ENCODE measurements at regions not wholly inside any gene's neighbourhood (a gene's known extent, or its start where the extent isn't known, plus 50 kb on each side); places are given as distances from the start of the nearest gene placed in this dataset.
"Not testable (repeated sequence)": the region's sequence is repeated elsewhere in the genome, so short reads cannot be mapped to it uniquely, and the experiment has no call there.

- Mint-ChIP-seq H3K36me3 (no peaks in the 10 kb centered on the region), H3K4me3 (no peak overlapping the region), H3K27ac (no peak overlapping the region), H3K9me3 (peaks cover 0 to 1% (median 0%) of the 10 kb centered on the region in 8 donors), H3K27me3 (no peaks in the 10 kb centered on the region), H3K4me1 (no peaks in the 10 kb centered on the region)
- ChIA-PET POLR2A (ENCODE audit: partially characterized antibody) (no interaction called here), CTCF (ENCODE audit: partially characterized antibody) (no interaction called here)
- Histone ChIP-seq H3K9me3 (ENCODE audit: control insufficient read depth in 1 of 2, low read length in 2 of 2) (no peaks in the 10 kb centered on the region), H3K4me1 (ENCODE audit: insufficient read depth, low read length) (no peaks in the 10 kb centered on the region), H3K4me3 (ENCODE audit: low read length in 2 of 2) (no peak overlapping the region), H3K36me3 (ENCODE audit: insufficient read depth, low read length) (no peaks in the 10 kb centered on the region), H3K27me3 (ENCODE audit: insufficient read depth, low read length) (no peaks in the 10 kb centered on the region), H3K27ac (ENCODE audit: low read depth, low read length) (no peak overlapping the region)
- no peak for DNase-seq
- intact Hi-C loops (cut with micrococcal nuclease): no loop called here
Observed at GRCh38 chrX:81925812-81926211, 723.9 kb downstream of the SH3BGRL start.

- H3K27ac ChIP-seq (ENCODE audit: low read depth, low read length); H3K9me3 ChIP-seq (ENCODE audit: control insufficient read depth in 1 of 2, low read length in 2 of 2); H3K36me3 ChIP-seq (ENCODE audit: insufficient read depth, low read length); H3K27me3 ChIP-seq (ENCODE audit: insufficient read depth, low read length); H3K27ac Mint-ChIP-seq; DNase-seq; CTCF ChIA-PET (ENCODE audit: partially characterized antibody); POLR2A ChIA-PET (ENCODE audit: partially characterized antibody); intact Hi-C loops (cut with micrococcal nuclease); H3K4me3 Mint-ChIP-seq; H3K4me1 ChIP-seq (ENCODE audit: insufficient read depth, low read length); H3K36me3 Mint-ChIP-seq; H3K27me3 Mint-ChIP-seq; H3K4me1 Mint-ChIP-seq; H3K4me3 ChIP-seq (ENCODE audit: low read length in 2 of 2): not testable (repeated sequence)
- peaks cover 0 to 10% (median 0%) of the 10 kb centered on the region in 8 donors for H3K9me3 Mint-ChIP-seq
Observed at GRCh38 chrX:81945911-81946310, 744.0 kb downstream of the SH3BGRL start.

GRCh38 chrX:81957318-81957717, 755.4 kb downstream of the SH3BGRL start:
- H3K36me3 Mint-ChIP-seq: no peaks in the 10 kb centered on the region
- DNase-seq: no peak
- H3K36me3 ChIP-seq (ENCODE audit: insufficient read depth, low read length): no peaks in the 10 kb centered on the region
- no peak overlapping the region for H3K4me3 ChIP-seq (ENCODE audit: low read length in 2 of 2)
- H3K27me3 ChIP-seq (ENCODE audit: insufficient read depth, low read length): no peaks in the 10 kb centered on the region
- H3K9me3 Mint-ChIP-seq: peaks cover 0 to 2% (median 0%) of the 10 kb centered on the region in 8 donors
- intact Hi-C loops (cut with micrococcal nuclease): no loop called here
- H3K4me3 Mint-ChIP-seq: no peak overlapping the region
- POLR2A ChIA-PET (ENCODE audit: partially characterized antibody): no interaction called here
- H3K27me3 Mint-ChIP-seq: no peaks in the 10 kb centered on the region
- H3K27ac ChIP-seq (ENCODE audit: low read depth, low read length): no peak overlapping the region
- H3K9me3 ChIP-seq (ENCODE audit: control insufficient read depth in 1 of 2, low read length in 2 of 2): no peaks in the 10 kb centered on the region
- peaks cover 0 to 3% (median under 1%) of the 10 kb centered on the region in 4 donors for H3K4me1 Mint-ChIP-seq
- CTCF ChIA-PET (ENCODE audit: partially characterized antibody): interaction anchor here (1.5 kb wide), 1 partner anchor 720 kb away, joined by 3 read pairs; no protein-coding TSS in a partner anchor
- H3K4me1 ChIP-seq (ENCODE audit: insufficient read depth, low read length): no peaks in the 10 kb centered on the region
- H3K27ac Mint-ChIP-seq: no peak overlapping the region

GRCh38 chrX:81957900-81958545, 756.1 kb downstream of the SH3BGRL start:
- H3K9me3 ChIP-seq (ENCODE audit: control insufficient read depth in 1 of 2, low read length in 2 of 2): no peaks in the 10 kb centered on the region
- no peak overlapping the region for H3K4me3 ChIP-seq (ENCODE audit: low read length in 2 of 2)
- DNase-seq: peak in 4 of 5 donors; percentile 8 to 31 (median 20)
- Mint-ChIP-seq H3K27ac (no peak overlapping the region), H3K4me3 (no peak overlapping the region), H3K4me1 (peaks cover 0 to 3% (median under 1%) of the 10 kb centered on the region in 4 donors), H3K36me3 (no peaks in the 10 kb centered on the region), H3K27me3 (no peaks in the 10 kb centered on the region), H3K9me3 (peaks cover 0 to 2% (median 0%) of the 10 kb centered on the region in 8 donors)
- H3K36me3 ChIP-seq (ENCODE audit: insufficient read depth, low read length): no peaks in the 10 kb centered on the region
- intact Hi-C loops (cut with micrococcal nuclease): no loop called here
- ChIA-PET POLR2A (ENCODE audit: partially characterized antibody) (no interaction called here), CTCF (ENCODE audit: partially characterized antibody) (interaction anchor here (0.7 to 1.5 kb wide), 3 partner anchors 260 to 1678 kb away, joined by 3 to 4 read pairs (median 3); no protein-coding TSS in a partner anchor)
- no peaks in the 10 kb centered on the region for H3K27me3 ChIP-seq (ENCODE audit: insufficient read depth, low read length)
- H3K4me1 ChIP-seq (ENCODE audit: insufficient read depth, low read length): no peaks in the 10 kb centered on the region
- H3K27ac ChIP-seq (ENCODE audit: low read depth, low read length): no peak overlapping the region

GRCh38 chrX:81959964-81960363, 758.1 kb downstream of the SH3BGRL start:
- Mint-ChIP-seq H3K4me3 (no peak overlapping the region), H3K27ac (no peak overlapping the region), H3K4me1 (peaks cover 0 to 3% (median under 1%) of the 10 kb centered on the region in 4 donors), H3K9me3 (peaks cover 0 to 2% (median 0%) of the 10 kb centered on the region in 8 donors), H3K36me3 (no peaks in the 10 kb centered on the region), H3K27me3 (no peaks in the 10 kb centered on the region)
- no peaks in the 10 kb centered on the region for H3K4me1 ChIP-seq (ENCODE audit: insufficient read depth, low read length)
- POLR2A ChIA-PET (ENCODE audit: partially characterized antibody): no interaction called here
- no peaks in the 10 kb centered on the region for H3K36me3 ChIP-seq (ENCODE audit: insufficient read depth, low read length)
- no peaks in the 10 kb centered on the region for H3K9me3 ChIP-seq (ENCODE audit: control insufficient read depth in 1 of 2, low read length in 2 of 2)
- H3K27me3 ChIP-seq (ENCODE audit: insufficient read depth, low read length): no peaks in the 10 kb centered on the region
- no peak overlapping the region for H3K27ac ChIP-seq (ENCODE audit: low read depth, low read length)
- intact Hi-C loops (cut with micrococcal nuclease): no loop called here
- no peak for DNase-seq
- CTCF ChIA-PET (ENCODE audit: partially characterized antibody): no interaction called here
- H3K4me3 ChIP-seq (ENCODE audit: low read length in 2 of 2): no peak overlapping the region

GRCh38 chrX:81974413-81974812, 772.5 kb downstream of the SH3BGRL start:
- intact Hi-C loops (cut with micrococcal nuclease); DNase-seq; POLR2A ChIA-PET (ENCODE audit: partially characterized antibody): not testable (repeated sequence)

GRCh38 chrX:81979806-81980515, 778.1 kb downstream of the SH3BGRL start:
- Histone ChIP-seq H3K36me3 (ENCODE audit: insufficient read depth, low read length) (no peaks in the 10 kb centered on the region), H3K4me1 (ENCODE audit: insufficient read depth, low read length) (no peaks in the 10 kb centered on the region), H3K27ac (ENCODE audit: low read depth, low read length) (no peak overlapping the region), H3K9me3 (ENCODE audit: control insufficient read depth in 1 of 2, low read length in 2 of 2) (no peaks in the 10 kb centered on the region), H3K27me3 (ENCODE audit: insufficient read depth, low read length) (no peaks in the 10 kb centered on the region), H3K4me3 (ENCODE audit: low read length in 2 of 2) (no peak overlapping the region)
- ChIA-PET POLR2A (ENCODE audit: partially characterized antibody) (no interaction called here), CTCF (ENCODE audit: partially characterized antibody) (no interaction called here)
- Mint-ChIP-seq H3K36me3 (no peaks in the 10 kb centered on the region), H3K27me3 (no peaks in the 10 kb centered on the region), H3K4me1 (no peaks in the 10 kb centered on the region), H3K9me3 (peaks cover 0 to 2% (median 0%) of the 10 kb centered on the region in 8 donors), H3K4me3 (no peak overlapping the region), H3K27ac (no peak overlapping the region)
- no peak for DNase-seq
- intact Hi-C loops (cut with micrococcal nuclease): no loop called here

More at GRCh38 chrX:81974413-81974812, 772.5 kb downstream of the SH3BGRL start:
- H3K27me3 ChIP-seq (ENCODE audit: insufficient read depth, low read length); H3K27me3 Mint-ChIP-seq; H3K27ac Mint-ChIP-seq; H3K4me1 Mint-ChIP-seq; H3K36me3 Mint-ChIP-seq; H3K9me3 ChIP-seq (ENCODE audit: control insufficient read depth in 1 of 2, low read length in 2 of 2); H3K36me3 ChIP-seq (ENCODE audit: insufficient read depth, low read length); H3K4me3 Mint-ChIP-seq; H3K9me3 Mint-ChIP-seq; CTCF ChIA-PET (ENCODE audit: partially characterized antibody); H3K4me3 ChIP-seq (ENCODE audit: low read length in 2 of 2); H3K4me1 ChIP-seq (ENCODE audit: insufficient read depth, low read length); H3K27ac ChIP-seq (ENCODE audit: low read depth, low read length): not testable (repeated sequence)
